T-helper 1 cell (primary cell): ENCODE measurements at regions not wholly inside any gene's neighbourhood (a gene's known extent, or its start where the extent isn't known, plus 50 kb on each side); places are given as distances from the start of the nearest gene placed in this dataset.
"Not testable (repeated sequence)": the region's sequence is repeated elsewhere in the genome, so short reads cannot be mapped to it uniquely, and the experiment has no call there.

ENCODE experiments used
- DNase-seq, 5 donors: peaks; one replicate each; pipeline ENCODE4 v3.0.0-alpha.2; 2012 to 2020

GRCh38 chr5:86442036-86442745, 175.6 kb upstream of the COX7C start:
- no peak for DNase-seq

- no peak for DNase-seq
Observed at GRCh38 chr5:86447362-86447761, 170.4 kb upstream of the COX7C start.

- no peak for DNase-seq
Observed at GRCh38 chr5:86452251-86452650, 165.5 kb upstream of the COX7C start.

GRCh38 chr5:86460519-86460918, 157.2 kb upstream of the COX7C start:
- DNase-seq, result no peak

GRCh38 chr5:86461169-86461956, 156.4 kb upstream of the COX7C start:
- no peak for DNase-seq

DNA sequence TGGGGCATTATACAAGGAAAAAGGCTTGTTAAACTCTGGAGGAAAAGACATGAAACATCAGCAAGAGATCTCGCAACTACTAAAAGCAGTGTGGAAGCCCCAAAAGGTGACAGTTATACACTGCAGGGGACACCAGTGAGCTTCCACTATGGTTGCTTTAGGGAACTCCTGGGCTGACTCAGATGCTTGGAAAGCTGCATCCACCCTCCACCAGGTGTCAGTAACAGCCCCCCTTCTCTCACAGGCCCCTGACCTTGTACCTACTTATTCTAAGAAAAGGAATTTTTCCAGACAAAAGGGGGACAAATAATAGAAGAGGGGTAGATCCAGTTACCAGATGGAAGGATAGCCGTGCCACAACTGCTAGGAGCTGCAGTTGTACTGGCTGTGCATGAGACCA, 154.4 kb upstream of the COX7C start:
- no peak for DNase-seq

- DNase-seq, result no peak
Observed at GRCh38 chr5:86465052-86465838, 152.5 kb upstream of the COX7C start.

- not testable (repeated sequence) for DNase-seq
Observed at GRCh38 chr5:86466721-86467120, 151.0 kb upstream of the COX7C start.

DNA sequence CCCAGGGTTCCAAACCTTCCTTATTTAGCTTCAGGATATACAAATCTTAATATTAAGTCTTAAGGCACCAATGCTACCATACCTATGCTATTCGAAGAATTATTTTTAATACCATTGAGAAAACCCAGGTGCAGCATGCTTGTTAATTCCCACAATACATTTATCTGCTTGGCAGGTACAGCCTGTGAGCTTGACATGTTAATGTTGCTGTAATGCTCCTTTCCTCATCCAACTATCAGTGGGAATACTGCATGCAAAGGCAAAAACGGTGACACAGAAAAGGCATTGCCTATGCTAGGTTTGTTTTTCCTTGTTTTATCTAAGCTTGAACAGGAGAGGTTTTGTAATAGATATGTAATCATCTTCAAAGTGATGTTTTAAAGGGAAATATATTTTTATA, 135.7 kb upstream of the COX7C start:
- DNase-seq, result no peak

GRCh38 chr5:86493777-86494176, 124.0 kb upstream of the COX7C start:
- no peak for DNase-seq

GRCh38 chr5:86500947-86501346, 116.8 kb upstream of the COX7C start:
- no peak for DNase-seq

GRCh38 chr5:86507574-86507973, 110.2 kb upstream of the COX7C start:
- DNase-seq, result no peak

- not testable (repeated sequence) for DNase-seq
Observed at GRCh38 chr5:86510330-86510915, 107.3 kb upstream of the COX7C start.

GRCh38 chr5:86523718-86524117, 94.0 kb upstream of the COX7C start:
- no peak for DNase-seq

- DNase-seq, result no peak
Observed at GRCh38 chr5:86525622-86526021, 92.1 kb upstream of the COX7C start.

- no peak for DNase-seq
Observed at GRCh38 chr5:86526811-86527348, 90.9 kb upstream of the COX7C start.

- no peak for DNase-seq
Observed at GRCh38 chr5:86532429-86532828, 85.3 kb upstream of the COX7C start.

- DNase-seq, result no peak
Observed at GRCh38 chr5:86536396-86536795, 81.3 kb upstream of the COX7C start.

DNA sequence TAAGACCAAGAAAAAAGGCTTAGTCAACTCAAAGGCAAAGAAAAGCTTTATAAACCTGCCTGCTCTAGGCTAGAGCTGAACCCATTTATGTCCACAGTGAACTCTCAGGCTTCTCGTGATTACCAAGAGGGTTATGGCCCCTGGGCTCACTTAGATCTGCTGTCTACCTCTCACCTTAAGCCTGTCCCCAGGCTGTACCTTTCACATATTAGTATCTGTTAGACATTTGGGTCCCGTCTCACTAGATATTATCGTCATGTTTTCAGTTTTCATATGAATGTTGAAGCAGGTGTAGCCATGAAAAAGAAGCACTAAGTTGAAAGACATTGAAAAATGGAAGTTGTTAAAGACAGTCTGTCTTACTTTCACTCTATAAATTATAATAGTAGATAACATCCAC, 75.2 kb upstream of the COX7C start:
- no peak for DNase-seq

DNA sequence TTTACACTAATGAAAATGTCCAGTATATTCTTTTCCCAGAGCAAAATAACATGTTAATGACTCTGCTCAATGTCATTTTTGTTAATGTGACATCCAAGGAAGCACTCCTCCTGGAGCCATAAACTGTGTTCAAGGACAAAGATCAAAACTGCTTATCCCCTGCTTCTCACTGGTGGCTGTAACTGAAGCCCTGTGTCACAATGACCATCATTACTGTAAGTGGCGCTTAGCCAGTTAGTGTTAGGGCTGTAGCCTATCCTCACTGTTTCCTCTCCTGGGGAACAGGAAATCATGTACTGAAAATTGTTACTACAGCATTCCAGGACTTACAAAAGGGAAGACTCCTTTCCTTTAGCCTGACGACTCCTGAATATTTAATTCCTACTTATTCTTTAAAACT, 71.7 kb upstream of the COX7C start:
- no peak for DNase-seq

- no peak for DNase-seq
Observed at GRCh38 chr5:86546582-86546981, 71.2 kb upstream of the COX7C start.

GRCh38 chr5:86554638-86555037, 63.1 kb upstream of the COX7C start:
- DNase-seq, result no peak

- no peak for DNase-seq
Observed at GRCh38 chr5:86557920-86558319, 59.8 kb upstream of the COX7C start.
